ENCODE measurements at regions not wholly inside any gene's neighbourhood (a gene's known extent, or its start where the extent isn't known, plus 50 kb on each side); places are given as distances from the start of the nearest gene placed in this dataset.
"Not testable (repeated sequence)": the region's sequence is repeated elsewhere in the genome, so short reads cannot be mapped to it uniquely, and the experiment has no call there.

DNA sequence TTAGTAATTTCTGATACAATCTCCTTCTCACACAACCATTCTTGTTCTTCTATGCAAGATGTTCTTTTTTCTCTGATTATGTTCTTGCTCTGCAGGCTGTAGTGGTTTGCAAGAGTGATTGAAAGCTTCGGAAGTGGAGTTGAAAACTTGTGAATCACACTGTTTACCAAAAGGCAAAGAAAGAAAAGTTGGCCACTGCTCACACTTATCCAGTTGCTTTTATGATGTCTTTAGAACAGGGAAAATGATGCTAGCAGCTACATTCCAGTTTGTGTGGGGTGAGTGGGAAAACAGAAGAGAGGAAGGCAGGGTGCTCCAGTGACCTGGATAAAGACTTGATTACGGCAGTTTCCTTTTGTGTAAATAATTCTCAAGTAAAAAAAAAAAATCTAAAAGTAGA lies 583.3 kb downstream of the TENT5A start:
- no peak overlapping the region for H3K4me3 Mint-ChIP-seq
- POLR2A ChIA-PET: no interaction called here
- H3K36me3 Mint-ChIP-seq: no peaks in the 10 kb centered on the region
- H3K9me3 Mint-ChIP-seq: no peaks in the 10 kb centered on the region
- ATAC-seq (ENCODE audit: low read depth) (no peak), DNase-seq (no peak)
- H3K27me3 Mint-ChIP-seq: no peaks in the 10 kb centered on the region
- H3K27ac Mint-ChIP-seq: no peak overlapping the region
- no peaks in the 10 kb centered on the region for H3K4me1 Mint-ChIP-seq

DNA sequence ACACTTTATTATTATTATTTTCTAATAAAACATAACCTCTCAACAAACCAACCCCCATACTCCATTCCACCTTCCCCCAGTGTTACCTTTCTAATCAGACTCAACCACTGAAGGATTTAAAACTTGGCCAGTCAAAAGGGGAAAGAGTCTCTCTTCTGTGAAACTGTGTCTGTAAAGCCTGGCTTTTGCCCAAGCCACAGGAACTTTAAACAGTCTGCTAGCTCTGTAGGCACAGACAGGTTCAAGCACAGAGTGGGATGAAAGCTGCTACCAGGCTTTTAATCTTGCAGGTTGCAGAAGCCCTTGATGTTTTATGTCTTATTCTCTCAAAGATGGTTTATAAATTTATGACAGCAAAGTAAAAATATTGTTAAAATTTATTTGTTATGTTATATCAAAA lies 585.7 kb downstream of the TENT5A start:
- Mint-ChIP-seq H3K9me3 (no peaks in the 10 kb centered on the region), H3K4me3 (no peak overlapping the region), H3K4me1 (no peaks in the 10 kb centered on the region), H3K36me3 (no peaks in the 10 kb centered on the region), H3K27ac (no peak overlapping the region), H3K27me3 (no peaks in the 10 kb centered on the region)
- POLR2A ChIA-PET: no interaction called here
- ATAC-seq (ENCODE audit: low read depth): no peak
- no peak for DNase-seq

GRCh38 chr6:81158956-81159355 lies 593.5 kb downstream of the TENT5A start:
- Mint-ChIP-seq H3K27ac (no peak overlapping the region), H3K4me3 (no peak overlapping the region), H3K27me3 (no peaks in the 10 kb centered on the region), H3K4me1 (no peaks in the 10 kb centered on the region), H3K36me3 (no peaks in the 10 kb centered on the region), H3K9me3 (peaks cover 3% of the 10 kb centered on the region)
- DNase-seq: no peak
- no peak for ATAC-seq (ENCODE audit: low read depth)
- POLR2A ChIA-PET: no interaction called here

- DNase-seq (no peak), ATAC-seq (ENCODE audit: low read depth) (no peak)
- Mint-ChIP-seq H3K27me3 (no peaks in the 10 kb centered on the region), H3K27ac (no peak overlapping the region), H3K9me3 (peaks cover 4% of the 10 kb centered on the region), H3K4me1 (no peaks in the 10 kb centered on the region), H3K36me3 (no peaks in the 10 kb centered on the region), H3K4me3 (no peak overlapping the region)
- POLR2A ChIA-PET: no interaction called here
Observed at GRCh38 chr6:81148751-81149150, 603.7 kb downstream of the TENT5A start.

DNA sequence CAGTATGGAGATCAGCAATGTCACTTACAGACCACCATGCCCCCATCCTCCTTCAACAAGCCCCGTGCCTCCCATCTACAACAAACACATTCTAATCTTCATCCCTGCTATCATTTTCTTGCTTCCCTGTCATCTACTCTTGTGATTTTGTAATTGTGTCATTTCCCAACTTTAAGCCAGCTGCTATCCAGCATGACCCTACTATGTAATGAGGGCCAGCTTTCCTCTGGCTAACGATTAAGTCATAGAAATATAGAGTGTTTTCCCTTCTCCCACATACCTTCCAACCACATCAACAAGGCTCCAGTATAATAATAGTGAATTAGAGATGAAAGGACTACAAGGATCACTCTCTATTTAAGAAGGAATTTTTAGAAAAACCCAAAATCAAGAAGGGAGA lies 607.0 kb downstream of the TENT5A start:
- Mint-ChIP-seq H3K27me3 (no peaks in the 10 kb centered on the region), H3K36me3 (no peaks in the 10 kb centered on the region), H3K9me3 (peaks cover 1% of the 10 kb centered on the region), H3K27ac (no peak overlapping the region), H3K4me1 (no peaks in the 10 kb centered on the region), H3K4me3 (no peak overlapping the region)
- POLR2A ChIA-PET: no interaction called here
- ATAC-seq (ENCODE audit: low read depth): no peak
- DNase-seq: no peak

DNA sequence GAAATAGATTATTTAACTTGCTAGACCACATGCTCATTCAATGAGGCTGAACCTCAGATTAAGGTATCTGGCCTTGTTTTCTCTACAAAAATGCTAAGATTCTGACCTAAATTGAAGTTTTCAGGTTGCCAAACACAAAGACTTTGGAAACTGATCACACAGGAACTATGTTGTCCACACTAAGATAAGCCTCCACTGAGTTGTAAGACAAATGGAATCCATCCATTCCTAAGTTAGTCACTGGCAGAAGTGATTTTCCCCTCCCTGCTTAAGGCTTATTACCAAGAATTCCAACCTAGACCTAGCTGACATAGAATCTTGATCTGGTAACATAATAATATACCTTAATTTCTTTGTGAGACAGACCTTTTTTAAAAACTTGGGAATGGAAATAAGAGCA lies 608.1 kb downstream of the TENT5A start:
- no peak for DNase-seq
- Mint-ChIP-seq H3K9me3 (peaks cover 4% of the 10 kb centered on the region), H3K36me3 (no peaks in the 10 kb centered on the region)

DNA sequence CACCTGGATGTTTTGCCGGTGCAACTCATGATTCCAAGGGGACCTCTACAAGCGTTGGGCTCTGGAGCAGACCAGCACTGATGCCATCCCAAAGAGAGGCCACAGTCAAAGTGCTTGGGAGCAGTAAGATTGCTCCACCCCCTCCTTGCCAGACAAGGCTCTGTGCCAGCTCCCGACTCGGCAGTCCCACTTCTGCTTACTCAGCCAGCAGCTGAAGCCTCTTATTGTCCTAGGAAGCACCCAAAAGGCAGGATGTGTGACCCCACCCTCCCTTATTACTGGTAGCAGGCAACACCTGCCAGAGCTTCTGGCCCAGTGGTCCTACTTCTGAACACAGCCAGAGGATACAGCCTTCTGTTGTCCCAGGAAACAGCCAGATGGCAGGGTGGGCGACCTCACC lies 614.2 kb downstream of the TENT5A start:
- no peak for ATAC-seq (ENCODE audit: low read depth)
- no peaks in the 10 kb centered on the region for H3K27me3 Mint-ChIP-seq
- H3K9me3 Mint-ChIP-seq: peaks cover 11% of the 10 kb centered on the region
- DNase-seq: no peak
- no peak overlapping the region for H3K27ac Mint-ChIP-seq
- no peaks in the 10 kb centered on the region for H3K36me3 Mint-ChIP-seq
- no peak overlapping the region for H3K4me3 Mint-ChIP-seq
- POLR2A ChIA-PET: no interaction called here
- H3K4me1 Mint-ChIP-seq: no peaks in the 10 kb centered on the region

More for the DNA sequence above, 608.1 kb downstream of the TENT5A start:
- Mint-ChIP-seq H3K4me3 (no peak overlapping the region), H3K27me3 (no peaks in the 10 kb centered on the region), H3K27ac (no peak overlapping the region), H3K4me1 (no peaks in the 10 kb centered on the region)
- POLR2A ChIA-PET: no interaction called here
- no peak for ATAC-seq (ENCODE audit: low read depth)

GRCh38 chr6:81130969-81131368 lies 621.5 kb downstream of the TENT5A start:
- Mint-ChIP-seq H3K4me1 (no peaks in the 10 kb centered on the region), H3K4me3 (no peak overlapping the region), H3K27me3 (no peaks in the 10 kb centered on the region), H3K27ac (no peak overlapping the region), H3K9me3 (no peaks in the 10 kb centered on the region), H3K36me3 (no peaks in the 10 kb centered on the region)
- DNase-seq (no peak), ATAC-seq (ENCODE audit: low read depth) (no peak)
- POLR2A ChIA-PET: no interaction called here

DNA sequence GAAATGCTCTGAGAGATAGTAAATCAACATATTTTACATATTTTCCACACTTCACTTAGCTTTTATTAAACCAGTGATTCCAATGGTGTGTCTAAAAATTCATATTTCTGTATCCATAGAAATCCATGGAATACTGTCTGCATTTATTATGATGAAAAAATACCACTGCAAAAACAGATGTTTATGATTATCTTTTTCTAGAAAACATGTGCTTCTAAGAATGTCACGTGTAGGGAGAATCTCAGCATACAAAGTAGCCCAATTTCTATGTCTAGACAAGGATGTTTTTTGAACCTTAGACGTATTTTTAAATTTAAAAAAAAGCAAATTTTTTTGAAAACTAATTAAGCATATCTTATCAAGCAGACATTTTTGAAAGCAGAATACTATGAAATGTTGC lies 622.4 kb downstream of the TENT5A start:
- no peak for DNase-seq
- H3K27me3 Mint-ChIP-seq: no peaks in the 10 kb centered on the region
- H3K36me3 Mint-ChIP-seq: no peaks in the 10 kb centered on the region
- no peaks in the 10 kb centered on the region for H3K9me3 Mint-ChIP-seq
- no peak overlapping the region for H3K4me3 Mint-ChIP-seq
- H3K27ac Mint-ChIP-seq: no peak overlapping the region
- no peak for ATAC-seq (ENCODE audit: low read depth)
- no peaks in the 10 kb centered on the region for H3K4me1 Mint-ChIP-seq
- POLR2A ChIA-PET: no interaction called here

GRCh38 chr6:81128671-81129070 lies 623.8 kb downstream of the TENT5A start:
- no peak for ATAC-seq (ENCODE audit: low read depth)
- POLR2A ChIA-PET: no interaction called here
- H3K4me1 Mint-ChIP-seq: no peaks in the 10 kb centered on the region
- no peaks in the 10 kb centered on the region for H3K36me3 Mint-ChIP-seq
- no peak overlapping the region for H3K4me3 Mint-ChIP-seq
- no peak for DNase-seq
- H3K27ac Mint-ChIP-seq: no peak overlapping the region
- H3K9me3 Mint-ChIP-seq: no peaks in the 10 kb centered on the region
- H3K27me3 Mint-ChIP-seq: no peaks in the 10 kb centered on the region

DNA sequence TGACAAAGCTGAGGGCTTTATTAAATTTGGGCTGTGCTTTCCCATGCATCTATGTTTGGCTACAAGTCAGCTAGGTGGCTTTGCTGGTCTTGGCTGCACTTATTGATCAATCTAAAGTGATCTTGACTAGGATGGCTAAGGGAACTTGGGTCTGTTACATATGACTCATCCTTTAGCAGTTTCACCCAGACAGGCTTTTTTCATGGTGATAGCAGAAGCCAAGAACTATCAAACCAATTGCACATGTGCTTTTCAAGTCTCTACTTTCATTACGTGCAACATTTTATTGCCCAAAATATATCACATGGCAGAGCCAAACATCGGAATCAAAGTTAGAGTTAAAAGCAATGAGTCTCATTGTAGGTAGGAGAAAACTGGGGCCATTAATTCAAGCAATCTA lies 626.3 kb downstream of the TENT5A start:
- POLR2A ChIA-PET: no interaction called here
- H3K4me1 Mint-ChIP-seq: no peaks in the 10 kb centered on the region
- DNase-seq: no peak

GRCh38 chr6:81120280-81120679 lies 632.2 kb downstream of the TENT5A start:
- ATAC-seq (ENCODE audit: low read depth): no peak
- H3K27ac Mint-ChIP-seq: no peak overlapping the region
- H3K36me3 Mint-ChIP-seq: no peaks in the 10 kb centered on the region
- POLR2A ChIA-PET: no interaction called here
- no peak overlapping the region for H3K4me3 Mint-ChIP-seq
- H3K27me3 Mint-ChIP-seq: no peaks in the 10 kb centered on the region
- peaks cover 2% of the 10 kb centered on the region for H3K9me3 Mint-ChIP-seq
- DNase-seq: no peak
- no peaks in the 10 kb centered on the region for H3K4me1 Mint-ChIP-seq

More for the DNA sequence above, 626.3 kb downstream of the TENT5A start:
- ATAC-seq (ENCODE audit: low read depth): no peak
- Mint-ChIP-seq H3K27me3 (no peaks in the 10 kb centered on the region), H3K27ac (no peak overlapping the region), H3K9me3 (no peaks in the 10 kb centered on the region), H3K4me3 (no peak overlapping the region), H3K36me3 (no peaks in the 10 kb centered on the region)

DNA sequence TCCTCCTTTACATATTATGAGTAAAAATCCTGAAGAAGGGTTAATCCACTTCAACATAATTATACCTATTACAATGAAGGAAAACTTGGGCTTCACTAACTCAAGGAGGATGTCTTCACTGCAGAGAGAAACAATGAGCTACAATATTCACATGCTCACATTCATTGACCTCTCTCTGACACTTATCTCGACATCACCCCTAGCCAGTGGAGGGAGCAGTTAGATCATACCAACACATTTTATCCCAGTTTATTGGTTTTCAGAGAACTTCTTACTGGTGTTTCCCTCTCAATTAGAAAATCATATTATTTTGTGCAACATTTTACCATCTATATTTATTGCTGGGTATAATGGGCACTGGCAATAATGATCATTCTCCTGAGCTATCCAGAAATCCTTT lies 646.5 kb downstream of the TENT5A start:
- H3K27ac Mint-ChIP-seq: no peak overlapping the region
- DNase-seq (no peak), ATAC-seq (ENCODE audit: low read depth) (no peak)
- H3K4me3 Mint-ChIP-seq: no peak overlapping the region
- H3K9me3 Mint-ChIP-seq: peaks cover 3% of the 10 kb centered on the region
- H3K4me1 Mint-ChIP-seq: no peaks in the 10 kb centered on the region
- no peaks in the 10 kb centered on the region for H3K27me3 Mint-ChIP-seq
- H3K36me3 Mint-ChIP-seq: no peaks in the 10 kb centered on the region
- POLR2A ChIA-PET: no interaction called here

- Mint-ChIP-seq H3K36me3 (no peaks in the 10 kb centered on the region), H3K27ac (no peak overlapping the region), H3K9me3 (peaks cover 2% of the 10 kb centered on the region), H3K4me3 (no peak overlapping the region), H3K27me3 (no peaks in the 10 kb centered on the region), H3K4me1 (no peaks in the 10 kb centered on the region)
- POLR2A ChIA-PET: no interaction called here
- DNase-seq (no peak), ATAC-seq (ENCODE audit: low read depth) (no peak)
Observed at GRCh38 chr6:81098109-81098814, 654.2 kb downstream of the TENT5A start.

GRCh38 chr6:81096464-81096863 lies 656.0 kb downstream of the TENT5A start:
- H3K27me3 Mint-ChIP-seq; POLR2A ChIA-PET; H3K27ac Mint-ChIP-seq; H3K4me3 Mint-ChIP-seq; H3K4me1 Mint-ChIP-seq; H3K36me3 Mint-ChIP-seq; ATAC-seq (ENCODE audit: low read depth); H3K9me3 Mint-ChIP-seq; DNase-seq: not testable (repeated sequence)
